OCI-LY1 (cell line): ENCODE measurements at regions not wholly inside any gene's neighbourhood (a gene's known extent, or its start where the extent isn't known, plus 50 kb on each side); places are given as distances from the start of the nearest gene placed in this dataset.

Experiments used
- CTCF ChIP-seq: fragments of 200-600 bp; sonication (generic), shearing (Covaris generic); IDR thresholded peaks from 2 replicates; pipeline ENCODE4 v1.5.1; 2017; ENCODE audit warnings: mild to moderate bottlenecking, antibody characterized with exemption, low read length, moderate library complexity, mixed read lengths
- EZH2 ChIP-seq: fragments of 200-600 bp; sonication (generic), shearing (Covaris generic); IDR thresholded peaks from 2 replicates; pipeline ENCODE4 v1.8.0; 2017; ENCODE audit warnings: borderline replicate concordance, mixed run types, mild to moderate bottlenecking, antibody characterized with exemption, low read length, moderate library complexity, mixed read lengths

- TF ChIP-seq CTCF (no peak), EZH2 (no peak)
Observed at GRCh38 chr20:5677389-5677788, 66.6 kb upstream of the GPCPD1 start.
